B cell (primary cell): ENCODE measurements at regions not wholly inside any gene's neighbourhood (a gene's known extent, or its start where the extent isn't known, plus 50 kb on each side); places are given as distances from the start of the nearest gene placed in this dataset.

Experiments used
- EZH2 ChIP-seq: IDR thresholded peaks from 2 replicates; pipeline ENCODE4 v1.6.1; 2012; ENCODE audit warnings: borderline replicate concordance, low read depth, mild to moderate bottlenecking, moderate library complexity, low read length; ENCODE audit not compliant: insufficient read depth, poor library complexity, severe bottlenecking
- TF ChIP-seq, protein P1 (sequence below): fragments of 200-600 bp; IDR thresholded peaks from one replicate; pipeline ENCODE4 v1.8.0; 2022; ENCODE audit warnings: antibody characterized with exemption, mild to moderate bottlenecking

DNA sequence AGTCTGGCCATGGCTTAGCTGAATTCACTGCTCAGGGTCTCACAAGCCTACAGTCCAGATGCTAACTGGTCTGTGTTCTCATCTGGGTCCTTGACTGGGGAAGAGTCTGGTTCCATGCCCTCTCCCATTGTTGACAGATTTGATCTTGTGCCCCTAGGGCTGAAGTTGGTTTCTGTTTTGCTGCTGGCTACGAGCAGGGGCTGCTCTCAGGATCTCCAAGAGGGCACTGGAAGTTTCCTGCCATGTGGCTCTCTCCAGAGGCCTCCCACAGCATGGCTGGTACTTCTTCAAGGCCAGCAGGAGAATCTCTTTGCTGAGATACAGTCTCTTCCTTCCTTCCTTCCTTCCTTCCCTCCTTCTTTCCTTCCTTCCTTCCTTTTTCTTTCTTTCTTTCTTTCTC lies 78.1 kb downstream of the SPP2 start:
- TF ChIP-seq, protein P1, sequence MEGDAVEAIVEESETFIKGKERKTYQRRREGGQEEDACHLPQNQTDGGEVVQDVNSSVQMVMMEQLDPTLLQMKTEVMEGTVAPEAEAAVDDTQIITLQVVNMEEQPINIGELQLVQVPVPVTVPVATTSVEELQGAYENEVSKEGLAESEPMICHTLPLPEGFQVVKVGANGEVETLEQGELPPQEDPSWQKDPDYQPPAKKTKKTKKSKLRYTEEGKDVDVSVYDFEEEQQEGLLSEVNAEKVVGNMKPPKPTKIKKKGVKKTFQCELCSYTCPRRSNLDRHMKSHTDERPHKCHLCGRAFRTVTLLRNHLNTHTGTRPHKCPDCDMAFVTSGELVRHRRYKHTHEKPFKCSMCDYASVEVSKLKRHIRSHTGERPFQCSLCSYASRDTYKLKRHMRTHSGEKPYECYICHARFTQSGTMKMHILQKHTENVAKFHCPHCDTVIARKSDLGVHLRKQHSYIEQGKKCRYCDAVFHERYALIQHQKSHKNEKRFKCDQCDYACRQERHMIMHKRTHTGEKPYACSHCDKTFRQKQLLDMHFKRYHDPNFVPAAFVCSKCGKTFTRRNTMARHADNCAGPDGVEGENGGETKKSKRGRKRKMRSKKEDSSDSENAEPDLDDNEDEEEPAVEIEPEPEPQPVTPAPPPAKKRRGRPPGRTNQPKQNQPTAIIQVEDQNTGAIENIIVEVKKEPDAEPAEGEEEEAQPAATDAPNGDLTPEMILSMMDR: no peak
- no peak for TF ChIP-seq EZH2
